SU-DHL-6 (cell line): ENCODE measurements at regions not wholly inside any gene's neighbourhood (a gene's known extent, or its start where the extent isn't known, plus 50 kb on each side); places are given as distances from the start of the nearest gene placed in this dataset.
"Not testable (repeated sequence)": the region's sequence is repeated elsewhere in the genome, so short reads cannot be mapped to it uniquely, and the experiment has no call there.

ENCODE experiments used
- H2AFZ ChIP-seq: fragments of 200-600 bp; sonication (generic); 2 replicates; pipeline ENCODE4 v1.6.1; 2014; ENCODE audit warnings: low read depth, mild to moderate bottlenecking, moderate library complexity, mixed read lengths, antibody characterized with exemption, low read length; ENCODE audit not compliant: severe bottlenecking
- H3F3A ChIP-seq: fragments of 200-600 bp; shearing (Covaris generic); 2 replicates; pipeline ENCODE4 v1.6.0; 2016; ENCODE audit warnings: antibody characterized with exemption, mild to moderate bottlenecking; ENCODE audit not compliant: insufficient read depth
- H3K27ac ChIP-seq: fragments of 200-600 bp; sonication (generic); 2 replicates; pipeline ENCODE4 v1.5.1; 2016; ENCODE audit warnings: low read depth, mild to moderate bottlenecking, low read length, moderate library complexity, mixed read lengths
- H3K27me3 ChIP-seq: fragments of 200-600 bp; sonication (generic), shearing (Covaris generic); 2 replicates; pipeline ENCODE4 v1.6.0; 2014; ENCODE audit warnings: mild to moderate bottlenecking, low read length
- H3K36me3 ChIP-seq: fragments of 200-600 bp; sonication (generic); 2 replicates; pipeline ENCODE4 v1.6.1; 2014; ENCODE audit warnings: mild to moderate bottlenecking, low read length, mixed read lengths
- H3K4me2 ChIP-seq: fragments of 300-600, 200-600 bp; shearing (Covaris generic), sonication (generic); 2 replicates; pipeline ENCODE4 v1.6.0; 2014; ENCODE audit warnings: low read length, low read depth, mild to moderate bottlenecking; ENCODE audit not compliant: poor library complexity, severe bottlenecking
- H3K4me3 ChIP-seq: fragments of 200-600 bp; sonication (generic); 2 replicates; pipeline ENCODE4 v1.5.1; 2014; ENCODE audit warnings: antibody characterized with exemption, low read length, mild to moderate bottlenecking, mixed read lengths; ENCODE audit not compliant: insufficient read depth, poor library complexity, severe bottlenecking
- H3K79me2 ChIP-seq: fragments of 200-600 bp; sonication (generic); 2 replicates; pipeline ENCODE4 v1.6.1; 2014; ENCODE audit warnings: mild to moderate bottlenecking, low read length, moderate library complexity; ENCODE audit not compliant: insufficient read depth
- H3K9ac ChIP-seq: fragments of 200-600 bp; sonication (generic); 2 replicates; pipeline ENCODE4 v1.7.0; 2014; ENCODE audit warnings: mild to moderate bottlenecking, low read length
- H3K9me2 ChIP-seq: fragments of 200-600 bp; sonication (generic); replicated peaks from 2 replicates; pipeline ENCODE4 v1.6.1; 2014; ENCODE audit warnings: low read length; ENCODE audit not compliant: insufficient read depth
- H3K9me3 ChIP-seq: fragments of 200-600 bp; sonication (generic); 2 replicates; pipeline ENCODE4 v1.6.1; 2014; ENCODE audit warnings: low read length, mixed read lengths; ENCODE audit not compliant: insufficient read depth
- H4K20me1 ChIP-seq: fragments of 200-600 bp; sonication (generic); 2 replicates; pipeline ENCODE4 v1.6.1; 2014; ENCODE audit warnings: low read depth, mild to moderate bottlenecking, antibody characterized with exemption, low read length, moderate library complexity, mixed read lengths
- EZH2phosphoT487 ChIP-seq: fragments of 200-600 bp; sonication (generic), shearing (Covaris generic); conservative IDR thresholded peaks from 2 replicates; pipeline ENCODE4 v1.6.1; 2018; ENCODE audit warnings: mild to moderate bottlenecking, antibody characterized with exemption, low read length, moderate library complexity, mixed read lengths
- TF ChIP-seq, protein P1 (sequence below): fragments of 200-600 bp; sonication (generic); IDR thresholded peaks from one replicate; pipeline ENCODE4 v1.5.1; 2017; ENCODE audit warnings: antibody characterized with exemption, mild to moderate bottlenecking, low read length, moderate library complexity; ENCODE audit not compliant: insufficient read depth, poor library complexity, severe bottlenecking

GRCh38 chr12:59425798-59426197 lies 170.0 kb upstream of the SLC16A7 start:
- Histone ChIP-seq H2AFZ (no peak overlapping the region), H3K27ac (no peak overlapping the region), H3K79me2 (no peaks in the 10 kb centered on the region), H3K4me3 (no peak overlapping the region), H4K20me1 (no peaks in the 10 kb centered on the region), H3K4me2 (no peak overlapping the region), H3K9me2 (no peaks in the 10 kb centered on the region), H3K36me3 (no peaks in the 10 kb centered on the region), H3K9me3 (no peaks in the 10 kb centered on the region), H3F3A (no peaks in the 10 kb centered on the region), H3K27me3 (no peaks in the 10 kb centered on the region), H3K9ac (no peak overlapping the region)
- TF ChIP-seq, protein P1, sequence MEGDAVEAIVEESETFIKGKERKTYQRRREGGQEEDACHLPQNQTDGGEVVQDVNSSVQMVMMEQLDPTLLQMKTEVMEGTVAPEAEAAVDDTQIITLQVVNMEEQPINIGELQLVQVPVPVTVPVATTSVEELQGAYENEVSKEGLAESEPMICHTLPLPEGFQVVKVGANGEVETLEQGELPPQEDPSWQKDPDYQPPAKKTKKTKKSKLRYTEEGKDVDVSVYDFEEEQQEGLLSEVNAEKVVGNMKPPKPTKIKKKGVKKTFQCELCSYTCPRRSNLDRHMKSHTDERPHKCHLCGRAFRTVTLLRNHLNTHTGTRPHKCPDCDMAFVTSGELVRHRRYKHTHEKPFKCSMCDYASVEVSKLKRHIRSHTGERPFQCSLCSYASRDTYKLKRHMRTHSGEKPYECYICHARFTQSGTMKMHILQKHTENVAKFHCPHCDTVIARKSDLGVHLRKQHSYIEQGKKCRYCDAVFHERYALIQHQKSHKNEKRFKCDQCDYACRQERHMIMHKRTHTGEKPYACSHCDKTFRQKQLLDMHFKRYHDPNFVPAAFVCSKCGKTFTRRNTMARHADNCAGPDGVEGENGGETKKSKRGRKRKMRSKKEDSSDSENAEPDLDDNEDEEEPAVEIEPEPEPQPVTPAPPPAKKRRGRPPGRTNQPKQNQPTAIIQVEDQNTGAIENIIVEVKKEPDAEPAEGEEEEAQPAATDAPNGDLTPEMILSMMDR = no peak
- TF ChIP-seq EZH2phosphoT487 = no peak

- not testable (repeated sequence) for H4K20me1 ChIP-seq, H2AFZ ChIP-seq, H3K27me3 ChIP-seq
Measured at GRCh38 chr12:59424666-59425065, 171.2 kb upstream of the SLC16A7 start.

DNA sequence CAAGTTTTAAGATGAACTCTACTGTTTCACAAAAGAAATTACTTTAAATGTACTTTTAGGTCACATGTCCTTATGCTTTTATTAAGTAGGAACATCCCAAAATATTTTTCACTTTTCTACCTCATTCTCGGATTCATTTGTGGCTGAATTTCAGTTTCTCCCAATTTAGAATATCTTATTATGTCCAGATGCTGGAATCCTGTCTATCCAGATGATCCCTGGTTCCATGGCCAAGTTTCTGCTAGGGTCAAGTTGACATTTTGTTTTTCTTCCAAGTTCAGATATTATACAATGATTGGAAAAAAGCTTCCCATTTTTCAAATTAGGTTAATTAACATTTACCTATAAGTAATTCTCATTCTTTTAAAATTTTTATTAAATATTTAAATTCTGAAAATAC lies 181.8 kb upstream of the SLC16A7 start:
- Histone ChIP-seq H3K36me3 (no peaks in the 10 kb centered on the region), H3K4me2 (no peak overlapping the region), H3K79me2 (no peaks in the 10 kb centered on the region), H3K27me3 (no peaks in the 10 kb centered on the region), H3K9me2 (no peaks in the 10 kb centered on the region), H2AFZ (no peak overlapping the region), H4K20me1 (no peaks in the 10 kb centered on the region), H3F3A (no peaks in the 10 kb centered on the region), H3K9ac (no peak overlapping the region), H3K4me3 (no peak overlapping the region), H3K27ac (no peak overlapping the region), H3K9me3 (no peaks in the 10 kb centered on the region)
- TF ChIP-seq EZH2phosphoT487 = no peak
- TF ChIP-seq, protein P1 = no peak

More at GRCh38 chr12:59424666-59425065, 171.2 kb upstream of the SLC16A7 start:
- H3K79me2 ChIP-seq, H3K9ac ChIP-seq, H3K4me3 ChIP-seq, H3F3A ChIP-seq, H3K36me3 ChIP-seq, H3K9me3 ChIP-seq, H3K9me2 ChIP-seq, H3K27ac ChIP-seq, H3K4me2 ChIP-seq: not testable (repeated sequence)

DNA sequence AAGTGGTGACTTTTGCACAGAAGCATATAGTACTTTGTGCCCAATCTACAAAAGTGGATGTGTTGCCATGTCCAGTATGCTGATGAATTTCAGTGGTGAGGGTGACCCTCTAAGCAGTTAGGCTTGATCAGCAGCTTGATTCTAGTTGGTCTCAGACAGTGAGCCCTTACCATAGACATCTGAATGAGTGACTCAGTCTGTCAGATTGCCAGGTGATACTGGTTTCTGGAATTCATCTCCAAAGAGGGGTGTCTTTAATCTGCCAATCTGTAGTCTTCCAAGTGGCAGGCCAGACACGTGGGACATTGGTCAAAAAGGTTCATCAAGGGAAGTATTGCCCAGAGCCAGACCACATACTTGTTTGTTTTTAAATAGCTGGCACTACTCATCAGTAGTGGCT lies 187.4 kb upstream of the SLC16A7 start:
- Histone ChIP-seq H3K36me3 (no peaks in the 10 kb centered on the region), H3F3A (no peaks in the 10 kb centered on the region), H3K9me2 (no peaks in the 10 kb centered on the region), H3K79me2 (no peaks in the 10 kb centered on the region), H3K4me2 (no peak overlapping the region), H3K9ac (no peak overlapping the region), H4K20me1 (no peaks in the 10 kb centered on the region), H3K9me3 (no peaks in the 10 kb centered on the region), H2AFZ (no peak overlapping the region), H3K27ac (no peak overlapping the region), H3K4me3 (no peak overlapping the region), H3K27me3 (no peaks in the 10 kb centered on the region)
- TF ChIP-seq EZH2phosphoT487 = no peak
- TF ChIP-seq, protein P1 = no peak
